Urinary bladder (tissue), 3 donors: ENCODE measurements at regions not wholly inside any gene's neighbourhood (a gene's known extent, or its start where the extent isn't known, plus 50 kb on each side); places are given as distances from the start of the nearest gene placed in this dataset.

Experiments
- DNase-seq: peaks from one replicate; pipeline ENCODE4 v3.0.0-alpha.2; 2015; ENCODE audit errors: extremely low spot score
- H3K27ac ChIP-seq: one replicate; pipeline ENCODE4 v1.5.1; 2013; ENCODE audit warnings: low read depth, mild to moderate bottlenecking, moderate library complexity
- H3K36me3 ChIP-seq: one replicate; pipeline ENCODE4 v1.6.1; 2013; ENCODE audit warnings: mild to moderate bottlenecking, moderate library complexity; ENCODE audit not compliant: insufficient read depth
- H3K4me1 ChIP-seq: one replicate; pipeline ENCODE4 v1.6.1; 2013; ENCODE audit warnings: mild to moderate bottlenecking, moderate library complexity; ENCODE audit not compliant: insufficient read depth
- H3K4me3 ChIP-seq: one replicate; pipeline ENCODE4 v1.5.1; 2013; ENCODE audit warnings: low read depth, low read length
- WGBS: extraction: QIAGEN DNeasy Blood & Tissue Kit; methylation state at CpG from one replicate; pipeline ENCODE4 v1.1.7; 2013; 5-methylcytosine and 5-hydroxymethylcytosine counted together
- donor health status: healthy with polysubstance abuse.
- donor health status: healthy.

DNA sequence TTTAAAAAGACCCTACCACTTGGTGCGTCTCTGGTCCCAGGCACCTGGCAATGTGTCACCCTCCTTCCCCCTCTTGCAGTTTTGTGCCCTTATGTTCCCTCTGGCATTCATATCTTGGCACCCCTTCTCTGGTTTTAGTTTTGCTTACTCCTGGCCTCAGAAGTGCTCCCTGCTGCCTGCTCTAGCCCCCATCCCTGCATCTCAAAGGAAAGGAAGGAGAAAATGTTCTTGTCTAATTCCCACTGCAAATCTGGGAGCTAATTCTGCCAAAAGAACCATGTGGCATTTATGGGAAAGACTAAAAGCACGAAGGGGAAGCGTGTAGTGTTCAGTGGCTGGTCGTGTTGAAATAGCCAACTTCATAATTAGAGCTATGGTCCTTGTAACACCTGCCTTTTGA is 340.1 kb upstream of the RPS6KA3 start:
- Histone ChIP-seq H3K4me3 (no peak overlapping the region), H3K36me3 (no peaks in the 10 kb centered on the region), H3K27ac (no peak overlapping the region), H3K4me1 (no peaks in the 10 kb centered on the region)
- DNase-seq, result no peak
- WGBS, result 72% methylated on average over 4 of the region's 4 CpGs

DNA sequence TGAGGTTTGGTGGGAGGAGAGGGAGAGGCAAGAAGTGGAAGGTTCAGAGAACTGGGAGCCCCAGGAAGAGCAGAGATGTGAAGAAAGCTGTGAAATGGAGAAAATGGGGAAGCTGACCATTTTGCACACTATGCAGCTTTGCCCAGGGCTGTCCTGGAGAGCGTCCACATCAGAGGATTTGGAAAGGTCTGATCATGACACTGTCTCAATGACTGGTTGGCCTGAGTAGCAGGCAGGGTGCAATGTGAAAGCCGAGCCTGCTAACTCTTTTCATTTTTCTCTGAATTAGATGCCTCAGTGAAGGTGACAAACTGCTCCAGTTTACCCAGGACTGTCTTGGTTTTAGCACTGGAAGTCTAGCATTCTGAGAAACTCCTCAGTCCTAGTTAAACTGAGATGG is 330.1 kb upstream of the RPS6KA3 start:
- no peak overlapping the region for H3K4me3 ChIP-seq
- WGBS, result 59% methylated on average over 2 of the region's 2 CpGs
- H3K4me1 ChIP-seq, result peaks cover 2% of the 10 kb centered on the region
- H3K27ac ChIP-seq, result no peak overlapping the region
- H3K36me3 ChIP-seq, result no peaks in the 10 kb centered on the region
- no peak for DNase-seq

DNA sequence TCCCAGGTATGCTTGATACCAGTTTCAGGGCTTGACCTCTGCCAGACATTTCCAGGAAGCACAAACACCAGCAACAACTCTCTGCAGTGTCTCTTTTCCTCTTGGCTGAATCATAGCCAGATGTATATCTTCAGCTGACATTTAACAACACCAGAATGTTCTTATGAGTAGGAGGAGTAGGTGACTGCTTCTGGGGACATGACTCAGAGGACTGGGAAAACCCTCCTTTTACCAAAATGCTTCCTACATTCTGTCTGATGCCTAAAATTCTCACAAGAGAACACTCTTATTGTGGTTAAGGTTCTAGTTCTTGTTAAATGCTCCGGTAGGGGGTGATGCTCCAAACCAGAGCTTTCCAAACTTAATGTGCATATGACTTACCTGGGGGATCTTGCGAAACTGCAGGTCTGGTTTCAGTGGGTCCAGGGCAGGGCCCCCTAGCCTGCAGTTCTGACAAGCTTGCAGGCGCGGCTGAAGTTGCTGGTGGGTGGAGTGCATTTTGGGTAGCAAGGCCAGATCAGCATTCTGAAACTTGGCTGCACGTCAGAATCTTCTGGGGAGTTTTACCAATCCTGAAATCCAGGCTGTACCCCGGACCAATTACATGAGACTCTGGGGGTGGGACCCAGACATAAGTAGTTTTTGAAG is 329.3 kb upstream of the RPS6KA3 start:
- peaks cover 2% of the 10 kb centered on the region for H3K4me1 ChIP-seq
- H3K36me3 ChIP-seq, result no peaks in the 10 kb centered on the region
- H3K4me3 ChIP-seq, result no peak overlapping the region
- no peak overlapping the region for H3K27ac ChIP-seq
- DNase-seq, result no peak
- WGBS, result 50% methylated on average over 6 of the region's 6 CpGs

DNA sequence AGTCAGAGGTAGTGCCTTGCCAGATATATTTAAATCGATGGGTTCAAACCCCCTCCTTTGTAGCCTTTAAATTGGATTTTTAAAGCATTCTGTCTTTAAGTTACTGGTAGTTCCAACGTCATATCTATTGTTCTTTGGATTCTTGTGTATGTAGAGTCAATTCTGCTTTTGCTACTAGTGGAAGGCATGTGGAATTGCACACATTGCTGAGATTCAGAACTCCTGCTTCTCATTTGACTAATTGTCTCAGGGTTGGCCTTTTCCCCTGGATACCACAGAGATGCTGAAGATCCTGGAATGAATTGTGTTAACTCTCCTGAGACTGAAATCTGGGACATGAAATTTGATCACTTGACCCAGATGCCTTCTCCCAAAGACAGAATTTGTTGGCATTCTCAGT is 328.3 kb upstream of the RPS6KA3 start:
- H3K4me3 ChIP-seq, result no peak overlapping the region

DNA sequence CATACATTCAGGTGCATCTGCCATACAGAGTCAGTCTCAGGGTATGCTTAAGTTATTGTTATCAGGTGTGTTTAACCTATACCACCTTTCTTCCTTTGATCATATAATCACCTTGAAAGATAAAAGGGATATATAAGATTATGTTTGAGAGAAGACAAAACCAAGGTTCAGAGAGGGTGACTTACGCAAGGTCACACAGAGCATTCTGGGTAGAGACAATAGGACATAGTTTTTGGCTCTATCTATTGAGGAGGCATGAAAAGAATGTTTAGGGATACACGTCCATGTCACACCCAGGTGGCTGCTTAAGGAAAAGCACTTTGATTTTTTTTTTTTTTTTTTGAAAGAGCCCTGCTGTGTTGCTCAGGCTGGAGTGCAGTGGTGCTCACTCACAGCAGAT is 327.1 kb upstream of the RPS6KA3 start:
- H3K4me1 ChIP-seq, result peaks cover 2% of the 10 kb centered on the region
- DNase-seq, result no peak
- H3K27ac ChIP-seq, result no peak overlapping the region
- no peaks in the 10 kb centered on the region for H3K36me3 ChIP-seq
- H3K4me3 ChIP-seq, result no peak overlapping the region
- WGBS, result 74% methylated on average over 2 of the region's 2 CpGs

More for the DNA sequence above, 328.3 kb upstream of the RPS6KA3 start:
- H3K4me1 ChIP-seq, result peaks cover 2% of the 10 kb centered on the region
- H3K27ac ChIP-seq, result no peak overlapping the region
- DNase-seq, result no peak
- WGBS, result 59% methylated on average over 2 of the region's 2 CpGs
- no peaks in the 10 kb centered on the region for H3K36me3 ChIP-seq

DNA sequence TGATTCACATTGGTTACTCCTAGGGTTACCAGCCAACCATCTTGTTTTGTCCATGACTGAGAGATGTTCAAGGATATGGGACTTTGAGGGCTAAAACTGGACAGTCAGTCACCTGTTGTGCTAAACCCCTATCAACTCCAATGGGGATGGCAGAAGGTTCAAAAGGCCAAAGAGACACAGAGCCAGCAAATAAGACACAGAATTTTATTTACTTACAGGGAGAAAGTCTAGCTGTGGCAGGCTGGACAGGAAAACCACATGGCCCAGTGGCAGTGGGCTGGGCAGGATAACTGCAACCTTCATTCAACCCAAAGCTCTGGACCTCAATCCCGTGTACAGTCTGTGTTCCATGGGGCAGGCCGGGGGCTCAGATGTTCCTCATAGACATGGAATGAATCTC is 326.7 kb upstream of the RPS6KA3 start:
- H3K4me3 ChIP-seq, result no peak overlapping the region
- peaks cover 2% of the 10 kb centered on the region for H3K4me1 ChIP-seq
- no peaks in the 10 kb centered on the region for H3K36me3 ChIP-seq
- 93% methylated on average over 2 of the region's 2 CpGs for WGBS
- no peak for DNase-seq
- H3K27ac ChIP-seq, result no peak overlapping the region

DNA sequence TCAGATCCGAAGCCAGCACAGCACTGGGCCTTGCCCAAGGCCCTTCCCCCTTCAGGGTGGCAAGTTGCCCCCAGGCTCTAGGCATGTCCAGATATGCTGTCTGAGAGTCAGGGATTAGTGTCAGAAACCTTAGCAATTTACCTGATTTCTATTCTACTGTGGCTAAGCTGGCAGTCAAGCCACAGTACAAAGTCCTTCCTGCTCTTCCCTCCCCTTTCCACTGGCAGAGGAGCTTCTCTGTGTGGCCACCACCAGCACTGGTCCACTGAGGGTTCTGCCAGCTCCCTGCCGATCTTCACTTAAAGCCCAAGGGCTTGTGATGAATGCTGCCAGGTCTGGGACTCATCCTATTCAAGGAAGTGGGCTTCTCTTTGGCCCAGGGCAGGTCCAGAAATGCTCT is 324.5 kb upstream of the RPS6KA3 start:
- no peak for DNase-seq
- WGBS, result 89% methylated on average over 2 of the region's 2 CpGs
- Histone ChIP-seq H3K27ac (no peak overlapping the region), H3K4me1 (no peaks in the 10 kb centered on the region), H3K4me3 (no peak overlapping the region), H3K36me3 (no peaks in the 10 kb centered on the region)

DNA sequence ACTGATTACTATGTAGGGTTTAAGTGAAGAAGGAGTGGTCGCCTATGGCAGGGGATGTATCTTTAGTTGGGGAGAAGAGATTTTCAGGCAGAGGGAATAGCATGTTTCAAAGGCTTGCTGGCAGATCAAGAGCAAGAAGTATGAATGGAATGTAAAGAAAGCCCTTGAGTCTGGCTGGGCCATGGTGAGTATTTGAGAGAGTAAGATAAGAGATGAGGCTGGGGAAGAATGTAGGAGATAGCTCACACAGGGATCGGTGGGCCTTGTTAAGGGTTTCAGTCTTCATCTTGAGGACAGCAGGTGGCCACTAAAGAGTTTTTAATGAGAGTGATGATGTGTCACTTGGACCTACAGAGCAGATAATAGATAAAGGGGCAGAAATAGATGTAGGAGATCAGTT is 319.1 kb upstream of the RPS6KA3 start:
- no peak overlapping the region for H3K27ac ChIP-seq
- 44% methylated on average over 2 of the region's 2 CpGs for WGBS

DNA sequence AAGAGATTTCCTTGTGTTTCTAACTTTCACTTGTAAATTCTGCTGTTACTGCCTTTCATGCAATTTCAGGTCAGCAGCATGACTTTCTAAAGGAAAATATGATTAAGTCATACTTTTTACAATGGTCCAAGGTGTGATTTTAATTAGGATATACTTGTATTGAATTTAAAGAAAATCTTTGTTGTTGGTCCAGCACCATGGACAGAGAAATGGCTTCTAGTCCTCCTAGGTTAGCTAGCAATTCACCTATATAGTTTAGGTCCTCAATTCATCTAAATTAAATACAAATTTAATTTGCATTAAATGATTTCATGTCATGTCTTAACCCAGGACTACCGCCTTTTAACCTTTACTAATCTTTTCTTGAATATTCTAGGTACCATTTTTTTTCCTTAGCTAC is 304.9 kb upstream of the RPS6KA3 start:
- Histone ChIP-seq H3K4me3 (no peak overlapping the region), H3K4me1 (no peaks in the 10 kb centered on the region), H3K27ac (no peak overlapping the region), H3K36me3 (no peaks in the 10 kb centered on the region)
- 76% methylated on average over 1 of the region's 1 CpG for WGBS
- no peak for DNase-seq

More for the DNA sequence above, 319.1 kb upstream of the RPS6KA3 start:
- no peaks in the 10 kb centered on the region for H3K4me1 ChIP-seq
- H3K36me3 ChIP-seq, result no peaks in the 10 kb centered on the region
- no peak for DNase-seq
- no peak overlapping the region for H3K4me3 ChIP-seq

DNA sequence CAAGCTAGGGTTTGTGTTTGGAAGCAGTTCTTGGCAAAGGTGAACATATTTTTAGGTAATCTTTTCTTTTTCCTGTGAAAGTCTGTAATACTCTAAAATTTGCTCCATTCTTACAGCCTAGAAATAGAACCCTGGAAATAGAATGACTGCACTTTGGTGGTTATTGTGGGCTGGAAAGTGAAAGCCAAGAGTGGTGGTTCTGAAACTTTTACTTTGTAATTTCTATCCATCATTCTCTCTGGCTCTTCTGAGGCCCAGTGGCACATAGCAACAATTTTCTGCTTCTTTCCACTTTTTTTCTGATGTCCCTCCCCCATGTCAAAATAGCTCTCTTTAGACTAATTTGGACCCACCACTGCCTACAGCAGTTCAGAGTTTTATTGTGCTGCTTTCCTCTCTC is 300.4 kb upstream of the RPS6KA3 start:
- no peak overlapping the region for H3K4me3 ChIP-seq
- no peak for DNase-seq
- H3K27ac ChIP-seq, result no peak overlapping the region
- H3K36me3 ChIP-seq, result no peaks in the 10 kb centered on the region
- H3K4me1 ChIP-seq, result no peaks in the 10 kb centered on the region

DNA sequence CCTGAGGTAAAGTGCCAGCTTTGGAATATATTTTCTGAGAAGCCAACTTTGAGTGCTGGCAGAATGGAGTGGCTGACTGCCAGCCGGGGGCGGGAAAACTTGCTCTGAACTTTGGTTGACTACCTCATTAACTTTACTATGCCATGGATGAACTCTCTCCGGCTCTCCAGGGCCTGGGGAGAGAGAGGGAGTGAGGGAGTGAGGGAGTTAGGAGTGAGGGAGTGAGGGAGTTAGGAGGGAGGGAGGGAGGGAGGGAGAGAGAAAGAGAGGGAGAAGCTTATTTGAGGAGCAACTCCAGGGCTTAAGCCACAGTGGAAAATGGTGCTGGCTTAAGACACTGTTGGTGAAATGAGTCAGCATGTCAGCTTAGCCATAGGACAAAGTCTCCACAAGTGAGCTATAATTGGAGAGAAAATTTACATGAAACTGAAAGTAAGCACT is 280.9 kb upstream of the RPS6KA3 start:
- no peaks in the 10 kb centered on the region for H3K36me3 ChIP-seq
- 35% methylated on average over 3 of the region's 3 CpGs for WGBS
- no peak overlapping the region for H3K4me3 ChIP-seq
- no peaks in the 10 kb centered on the region for H3K4me1 ChIP-seq
- no peak for DNase-seq
- H3K27ac ChIP-seq, result no peak overlapping the region

DNA sequence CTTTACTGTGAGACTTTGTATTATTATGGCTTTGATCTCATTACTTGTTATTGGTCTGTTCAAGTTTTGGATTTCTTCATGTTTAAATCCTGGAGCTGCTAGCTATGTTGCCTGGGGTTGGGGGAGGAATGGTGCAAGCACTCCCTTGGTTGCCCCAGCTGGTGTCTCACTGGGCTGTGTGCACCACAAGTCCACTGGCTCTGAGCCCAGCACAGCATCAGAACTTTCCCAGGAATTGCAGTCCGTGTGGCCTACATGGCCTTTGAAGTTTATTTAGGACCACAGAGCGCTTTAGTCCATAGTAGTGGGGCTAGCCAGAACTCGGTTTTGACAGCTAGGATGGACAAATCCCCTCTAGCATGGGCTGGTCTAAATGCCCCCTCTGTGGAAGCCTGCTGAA is 278.8 kb upstream of the RPS6KA3 start:
- no peak overlapping the region for H3K4me3 ChIP-seq
- H3K36me3 ChIP-seq, result no peaks in the 10 kb centered on the region
- no peaks in the 10 kb centered on the region for H3K4me1 ChIP-seq
- 71% methylated on average over 3 of the region's 3 CpGs for WGBS
- DNase-seq, result no peak
- no peak overlapping the region for H3K27ac ChIP-seq

DNA sequence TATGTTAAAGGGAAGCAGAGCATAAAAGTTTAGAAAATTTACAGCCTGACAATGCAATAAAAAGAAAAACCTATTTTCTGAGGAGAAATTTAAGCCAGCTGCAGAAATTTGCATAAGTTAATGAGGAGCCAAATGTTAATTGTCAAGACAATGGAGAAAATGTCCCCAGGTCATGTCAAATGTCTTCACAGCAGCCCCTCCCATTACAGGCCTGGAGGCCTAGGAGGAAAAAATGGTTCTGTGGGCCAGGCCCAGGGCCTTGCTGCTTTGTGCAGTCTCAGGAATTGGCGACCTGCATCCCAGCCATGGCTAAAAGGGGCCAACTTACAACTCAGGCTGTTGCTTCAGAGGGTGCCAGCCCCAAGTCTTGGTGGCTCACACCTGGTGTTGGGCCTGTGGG is 275.4 kb upstream of the RPS6KA3 start:
- WGBS, result 65% methylated on average over 1 of the region's 1 CpG
- Histone ChIP-seq H3K4me3 (no peak overlapping the region), H3K4me1 (no peaks in the 10 kb centered on the region), H3K36me3 (no peaks in the 10 kb centered on the region), H3K27ac (no peak overlapping the region)
- no peak for DNase-seq

DNA sequence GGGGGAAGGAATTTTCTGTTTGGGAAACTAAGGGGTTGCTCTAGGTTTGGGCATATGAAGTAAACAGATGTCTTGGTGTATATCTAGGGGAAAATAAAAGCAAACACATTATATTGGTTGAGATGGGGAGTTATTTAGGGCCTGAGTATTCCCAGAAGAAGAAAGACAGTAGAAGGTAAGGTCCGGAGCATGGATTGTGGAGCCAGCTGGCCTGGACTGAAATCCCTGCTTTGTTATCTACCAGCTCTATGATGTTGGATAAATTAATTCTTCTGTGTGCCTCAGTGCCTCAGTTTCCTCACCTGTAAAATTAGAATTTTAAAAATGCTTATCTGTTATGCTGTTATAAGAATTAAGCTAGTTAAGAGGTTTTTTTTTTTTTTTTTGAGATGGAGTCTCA is 272.3 kb upstream of the RPS6KA3 start:
- no peak for DNase-seq
- no peaks in the 10 kb centered on the region for H3K36me3 ChIP-seq
- H3K27ac ChIP-seq, result no peak overlapping the region
- WGBS, result 85% methylated on average over 1 of the region's 1 CpG
- no peak overlapping the region for H3K4me3 ChIP-seq
- no peaks in the 10 kb centered on the region for H3K4me1 ChIP-seq

DNA sequence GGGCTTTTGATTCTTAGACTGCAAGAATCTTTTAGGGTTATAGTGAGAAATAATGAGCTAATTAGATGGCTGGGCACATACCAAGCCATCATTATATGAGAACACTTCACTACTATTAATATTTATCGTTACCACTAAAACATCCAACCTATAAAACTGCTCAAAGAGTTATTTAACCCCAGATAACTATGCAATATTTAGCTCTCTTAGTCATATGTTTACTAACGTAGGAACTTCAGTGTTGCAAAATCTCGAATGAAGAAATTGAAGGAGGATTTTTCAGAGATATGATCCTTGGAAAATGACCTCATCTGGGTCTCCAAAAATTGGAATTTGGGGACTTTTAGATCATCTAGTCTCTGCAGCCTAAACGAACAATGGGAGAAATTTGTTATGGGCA is 265.0 kb upstream of the RPS6KA3 start:
- H3K36me3 ChIP-seq, result no peaks in the 10 kb centered on the region
- no peaks in the 10 kb centered on the region for H3K4me1 ChIP-seq
- 38% methylated on average over 4 of the region's 4 CpGs for WGBS
- no peak overlapping the region for H3K27ac ChIP-seq
- no peak overlapping the region for H3K4me3 ChIP-seq
- DNase-seq, result no peak
